Activated naive CD4-positive, alpha-beta T cell treated with anti-CD3 and anti-CD28 coated beads, Interleukin-2, amount 50 U/mL, for 72 hours (primary cell): ENCODE measurements at regions not wholly inside any gene's neighbourhood (a gene's known extent, or its start where the extent isn't known, plus 50 kb on each side); places are given as distances from the start of the nearest gene placed in this dataset.
A peak's percentile ranks its signal among the peaks of the same experiment; 100 is the strongest.
"Not testable (repeated sequence)": the region's sequence is repeated elsewhere in the genome, so short reads cannot be mapped to it uniquely, and the experiment has no call there.

Source experiments
- ATAC-seq, 2 donors: fragments of 150-1000 bp; cut with Tn5 transposase; 2 replicates each; pipeline ENCODE4 v1.10.0; 2021; ENCODE audit warnings: mild to moderate bottlenecking in 2 of 2, moderate library complexity in 2 of 2
- DNase-seq, 2 donors: peaks; one replicate each; pipeline ENCODE4 v3.0.0; 2021 to 2022; ENCODE audit warnings: low spot score in 2 of 2
- H3K27ac Mint-ChIP-seq, 2 donors: one replicate each; pipeline ENCODE4 v1.8.0; 2022; ENCODE audit warnings: mild to moderate bottlenecking in 2 of 2, mixed read lengths in 2 of 2
- H3K36me3 Mint-ChIP-seq, 2 donors: one replicate each; pipeline ENCODE4 v1.8.0; 2022; ENCODE audit warnings: mixed read lengths in 2 of 2
- H3K9me3 Mint-ChIP-seq, 2 donors: one replicate each; pipeline ENCODE4 v1.8.0; 2022; ENCODE audit warnings: mixed read lengths in 2 of 2

DNA sequence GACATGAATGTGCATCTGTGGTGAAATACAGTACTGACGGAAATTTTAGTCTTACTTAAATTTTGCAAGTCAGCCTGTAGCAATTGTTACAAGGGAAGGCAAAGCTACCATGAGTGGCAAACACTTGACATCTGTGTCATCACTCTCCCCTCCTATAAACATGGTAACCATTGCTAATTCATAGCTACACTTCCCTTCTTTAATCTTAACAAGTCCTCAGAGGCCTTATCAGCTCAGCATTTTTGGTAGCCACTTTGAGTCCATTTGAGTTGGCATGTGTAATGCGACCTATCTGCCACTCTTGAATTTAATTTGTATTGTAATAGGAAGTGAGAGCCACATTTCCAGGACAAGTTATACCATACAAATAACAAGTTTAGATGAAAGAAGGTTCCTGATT lies 218.1 kb downstream of the RMST start:
- no peak for ATAC-seq
- Mint-ChIP-seq H3K27ac (peak overlapping the region in 1 of 2 donors; percentile 24), H3K9me3 (peaks cover 5 to 9% of the 10 kb centered on the region in 2 donors), H3K36me3 (no peaks in the 10 kb centered on the region)
- no peak for DNase-seq

DNA sequence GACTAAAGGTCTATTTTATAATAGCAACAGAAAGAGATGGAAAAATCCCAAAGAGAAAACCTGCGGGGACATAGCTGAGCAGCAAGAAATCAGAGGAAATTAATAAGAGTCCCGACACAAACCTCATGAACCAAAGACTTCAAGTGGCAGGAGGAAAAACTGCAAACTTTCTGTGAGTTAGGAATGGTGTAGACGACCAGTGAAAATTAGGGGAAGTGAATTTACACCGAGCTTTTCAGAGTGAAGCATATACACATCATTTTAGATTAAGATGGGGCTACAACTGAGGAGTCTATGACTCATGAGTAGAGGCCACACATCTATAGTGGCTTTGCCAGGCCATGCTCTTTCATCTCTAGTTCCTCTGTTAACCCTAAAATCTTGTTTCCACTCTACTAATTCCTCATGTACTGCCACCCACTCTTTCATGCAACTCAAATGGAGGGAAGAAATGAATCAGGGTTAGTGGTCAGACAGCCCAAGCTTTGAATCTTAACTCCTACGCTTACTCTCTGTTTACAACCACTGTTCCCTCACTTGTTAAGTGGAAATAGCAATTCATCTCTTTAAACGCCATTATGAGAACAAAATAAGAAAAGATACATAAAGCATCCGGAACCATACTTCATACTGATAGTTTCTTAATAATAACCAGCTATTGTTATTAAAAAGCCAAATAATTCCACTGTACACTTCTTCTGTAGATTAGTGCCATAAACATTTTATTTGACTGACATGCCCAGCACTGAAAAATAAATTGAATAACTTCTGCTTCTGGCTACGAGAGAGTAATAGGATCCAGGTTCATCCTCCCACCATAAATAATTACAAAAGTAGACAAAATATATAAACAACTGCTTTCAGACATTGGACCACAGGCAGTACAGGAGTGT lies 219.3 kb downstream of the RMST start:
- H3K9me3 Mint-ChIP-seq, result peaks cover 5 to 9% of the 10 kb centered on the region in 2 donors
- no peaks in the 10 kb centered on the region for H3K36me3 Mint-ChIP-seq
- H3K27ac Mint-ChIP-seq, result no peak overlapping the region
- DNase-seq (no peak), ATAC-seq (peak in 1 of 2 donors; percentile 90)

- DNase-seq, result no peak
- Mint-ChIP-seq H3K27ac (no peak overlapping the region), H3K9me3 (peaks cover 5 to 14% of the 10 kb centered on the region in 2 donors), H3K36me3 (no peaks in the 10 kb centered on the region)
- no peak for ATAC-seq
These were observed 222.8 kb downstream of the RMST start for GRCh38 chr12:97685360-97685759.

DNA sequence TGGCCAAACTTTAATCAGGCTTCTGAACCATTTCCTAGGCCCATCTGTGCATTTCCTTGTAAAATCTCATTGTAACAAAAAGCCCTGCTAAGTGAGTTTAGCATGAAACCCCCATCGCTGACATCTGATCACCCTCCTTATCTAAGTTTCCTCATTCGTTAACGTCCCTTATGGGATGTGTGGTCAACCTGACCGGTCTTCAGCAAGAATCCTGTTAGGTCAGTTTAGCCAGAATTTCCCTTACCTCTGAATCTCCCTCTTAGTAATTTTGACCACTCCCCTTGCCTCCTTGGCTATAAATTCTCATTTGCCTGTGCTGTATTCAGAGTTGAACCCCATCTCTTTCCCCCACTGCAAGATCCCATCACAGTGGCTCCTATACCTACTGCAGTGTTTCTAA lies 239.3 kb downstream of the RMST start:
- Mint-ChIP-seq H3K9me3 (peaks cover 9% of the 10 kb centered on the region in 2 donors), H3K27ac (no peak overlapping the region), H3K36me3 (peaks cover 0 to 5% of the 10 kb centered on the region in 2 donors)
- no peak for DNase-seq
- no peak for ATAC-seq

DNA sequence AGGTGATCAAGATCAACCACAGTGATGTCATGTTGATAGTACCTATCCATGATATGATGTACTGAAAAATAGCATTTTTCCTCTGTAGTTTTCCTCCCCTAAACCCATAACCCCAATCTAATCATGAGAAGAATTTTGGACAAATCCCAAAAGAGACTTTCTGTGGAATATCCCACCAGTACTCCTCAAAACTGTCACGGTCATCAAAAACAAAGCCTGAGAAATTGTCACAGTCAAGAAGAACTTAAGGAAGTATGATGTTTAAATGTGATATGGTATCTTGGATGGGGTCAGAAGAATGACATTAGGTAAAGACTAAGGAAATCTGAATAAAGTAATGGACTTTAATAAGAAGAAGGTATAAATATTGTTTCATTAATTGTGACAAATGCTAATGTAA lies 248.8 kb downstream of the RMST start:
- no peak for DNase-seq
- Mint-ChIP-seq H3K27ac (peak overlapping the region in 1 of 2 donors; percentile 53), H3K36me3 (no peaks in the 10 kb centered on the region), H3K9me3 (peaks cover 0 to 8% of the 10 kb centered on the region in 2 donors)
- ATAC-seq, result no peak

GRCh38 chr12:97713270-97713669 lies 250.7 kb downstream of the RMST start:
- DNase-seq (no peak), ATAC-seq (no peak)
- no peaks in the 10 kb centered on the region for H3K36me3 Mint-ChIP-seq
- H3K27ac Mint-ChIP-seq, result no peak overlapping the region
- peaks cover 0 to 8% of the 10 kb centered on the region in 2 donors for H3K9me3 Mint-ChIP-seq

DNA sequence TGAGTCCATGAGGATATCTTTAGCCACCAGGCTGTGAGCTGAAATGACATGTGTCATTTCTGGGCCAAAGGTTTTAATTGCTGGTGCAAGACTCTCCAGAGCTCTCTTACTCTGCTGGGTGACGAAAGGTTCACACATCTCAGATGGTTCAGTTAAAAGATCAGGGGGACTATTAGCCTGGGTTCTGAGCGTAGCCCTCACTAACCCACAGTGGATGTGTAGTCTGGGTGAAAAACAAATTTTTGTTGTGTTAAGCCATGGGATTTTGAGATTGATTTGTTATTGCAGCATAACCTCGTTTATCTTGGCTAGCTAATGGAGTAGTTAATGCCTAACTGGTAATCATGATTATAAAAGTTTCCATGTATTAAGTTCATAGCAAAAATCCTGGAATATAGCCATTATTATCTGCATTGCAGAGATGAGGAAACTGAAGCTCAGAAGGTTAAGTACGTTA lies 251.5 kb downstream of the RMST start:
- DNase-seq (no peak), ATAC-seq (no peak)
- H3K27ac Mint-ChIP-seq, result no peak overlapping the region
- peaks cover 0 to 6% of the 10 kb centered on the region in 2 donors for H3K9me3 Mint-ChIP-seq
- no peaks in the 10 kb centered on the region for H3K36me3 Mint-ChIP-seq

DNA sequence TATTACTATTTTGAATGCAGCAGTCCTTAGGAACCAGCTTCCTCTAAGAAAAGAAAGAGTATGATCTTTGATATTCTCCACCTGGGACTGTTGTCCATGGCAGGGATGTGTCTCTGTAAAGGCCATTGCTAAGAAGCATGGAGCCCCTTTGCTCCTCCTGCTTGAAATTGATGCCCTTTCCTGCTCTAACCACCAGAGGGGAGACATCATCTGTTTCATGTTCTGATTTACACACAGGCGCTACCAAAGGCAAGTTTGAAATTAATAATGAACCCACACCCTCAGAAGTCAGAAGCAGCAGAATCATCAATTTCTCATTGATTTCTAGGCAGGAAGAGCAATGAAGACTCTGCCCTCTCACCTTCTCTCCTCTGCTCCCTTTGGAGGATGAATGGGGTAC lies 253.8 kb downstream of the RMST start:
- Mint-ChIP-seq H3K36me3 (peaks cover 0 to 7% of the 10 kb centered on the region in 2 donors), H3K9me3 (peaks cover 8 to 11% of the 10 kb centered on the region in 2 donors), H3K27ac (no peak overlapping the region)
- ATAC-seq, result no peak
- no peak for DNase-seq

- peaks cover 13 to 17% of the 10 kb centered on the region in 2 donors for H3K9me3 Mint-ChIP-seq
- ATAC-seq, DNase-seq, H3K27ac Mint-ChIP-seq: not testable (repeated sequence)
- peaks cover 0 to 13% of the 10 kb centered on the region in 2 donors for H3K36me3 Mint-ChIP-seq
These were observed 261.2 kb downstream of the RMST start for GRCh38 chr12:97723801-97724200.

DNA sequence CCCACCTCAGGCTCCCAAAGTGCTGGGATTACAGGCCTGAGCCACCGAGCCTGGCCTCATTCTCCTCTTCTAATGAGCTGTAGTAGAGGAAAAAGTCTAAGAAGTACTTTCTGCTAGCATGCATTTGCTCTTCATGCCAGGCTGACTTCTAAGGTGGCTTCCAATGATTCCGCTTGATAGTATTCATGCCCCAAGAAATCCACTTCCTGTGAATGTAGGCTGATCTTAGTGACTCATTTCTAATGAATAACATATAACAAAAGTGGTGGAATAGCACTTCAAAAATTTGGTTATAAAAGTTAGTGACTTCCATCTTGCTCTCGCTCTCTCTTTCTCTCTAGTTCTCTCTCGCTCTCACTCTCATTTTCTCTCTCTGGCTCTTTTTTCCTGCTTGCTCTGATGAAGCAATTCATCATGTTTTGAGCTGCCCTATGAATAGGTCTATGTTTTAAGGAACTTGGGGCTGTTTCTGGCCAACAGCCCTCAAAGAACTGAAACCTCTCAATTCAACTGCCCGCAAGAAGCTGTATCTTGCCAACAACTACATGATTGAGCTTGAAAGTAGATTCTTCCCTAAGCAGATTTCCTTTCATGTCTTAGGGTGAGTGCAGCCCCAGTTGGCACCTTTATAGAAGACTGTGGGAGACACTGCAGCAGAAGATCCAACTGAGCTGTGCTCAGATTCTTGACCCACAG lies 282.9 kb downstream of the RMST start:
- no peaks in the 10 kb centered on the region for H3K36me3 Mint-ChIP-seq
- DNase-seq (no peak), ATAC-seq (no peak)
- no peak overlapping the region for H3K27ac Mint-ChIP-seq
- H3K9me3 Mint-ChIP-seq, result peaks cover 9 to 11% of the 10 kb centered on the region in 2 donors

GRCh38 chr12:97748298-97748697 lies 285.7 kb downstream of the RMST start:
- peaks cover 9 to 16% of the 10 kb centered on the region in 2 donors for H3K9me3 Mint-ChIP-seq
- H3K36me3 Mint-ChIP-seq, result no peaks in the 10 kb centered on the region
- H3K27ac Mint-ChIP-seq, result no peak overlapping the region
- DNase-seq (no peak), ATAC-seq (no peak)

DNA sequence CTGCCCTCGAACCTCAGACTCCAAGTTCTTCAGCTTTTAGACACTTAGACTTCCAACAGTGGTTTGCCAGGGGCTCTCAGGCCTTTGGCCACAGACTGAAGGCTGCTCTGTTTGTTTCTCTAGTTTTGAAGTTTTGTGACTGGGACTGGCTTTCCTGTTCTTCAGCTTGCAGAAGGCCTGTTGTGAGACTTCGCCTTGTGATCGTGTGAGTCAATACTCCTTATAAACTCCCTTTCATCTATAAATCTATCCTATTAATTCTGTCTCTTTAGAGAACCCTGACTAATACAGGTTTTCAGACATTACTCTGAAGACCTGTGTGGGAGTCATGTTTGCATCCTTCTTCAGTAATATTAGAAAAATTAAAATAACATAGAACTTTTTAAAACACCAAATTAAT lies 289.1 kb downstream of the RMST start:
- Mint-ChIP-seq H3K36me3 (no peaks in the 10 kb centered on the region), H3K27ac (no peak overlapping the region)
- no peak for DNase-seq

GRCh38 chr12:97752129-97752528 lies 289.5 kb downstream of the RMST start:
- ATAC-seq (no peak), DNase-seq (no peak)
- H3K9me3 Mint-ChIP-seq, result peaks cover 9 to 15% of the 10 kb centered on the region in 2 donors
- no peak overlapping the region for H3K27ac Mint-ChIP-seq
- no peaks in the 10 kb centered on the region for H3K36me3 Mint-ChIP-seq

More for the DNA sequence above, 289.1 kb downstream of the RMST start:
- ATAC-seq, result no peak
- peaks cover 9 to 15% of the 10 kb centered on the region in 2 donors for H3K9me3 Mint-ChIP-seq

GRCh38 chr12:97753332-97753731 lies 290.7 kb downstream of the RMST start:
- no peak overlapping the region for H3K27ac Mint-ChIP-seq
- no peak for DNase-seq
- H3K36me3 Mint-ChIP-seq, result no peaks in the 10 kb centered on the region
- no peak for ATAC-seq
- H3K9me3 Mint-ChIP-seq, result peaks cover 3 to 8% of the 10 kb centered on the region in 2 donors

GRCh38 chr12:97754306-97754705 lies 291.7 kb downstream of the RMST start:
- Mint-ChIP-seq H3K36me3 (no peaks in the 10 kb centered on the region), H3K9me3 (peaks cover 7 to 12% of the 10 kb centered on the region in 2 donors), H3K27ac (no peak overlapping the region)
- ATAC-seq, result no peak
- DNase-seq, result no peak

- no peak overlapping the region for H3K27ac Mint-ChIP-seq
- no peaks in the 10 kb centered on the region for H3K36me3 Mint-ChIP-seq
- ATAC-seq (no peak), DNase-seq (no peak)
- peaks cover 9% of the 10 kb centered on the region in 2 donors for H3K9me3 Mint-ChIP-seq
These were observed 293.6 kb downstream of the RMST start for GRCh38 chr12:97756066-97756666.

GRCh38 chr12:97756741-97757140 lies 294.1 kb downstream of the RMST start:
- H3K27ac Mint-ChIP-seq, result no peak overlapping the region
- peaks cover 7 to 9% of the 10 kb centered on the region in 2 donors for H3K9me3 Mint-ChIP-seq
- H3K36me3 Mint-ChIP-seq, result no peaks in the 10 kb centered on the region
- DNase-seq, result no peak
- no peak for ATAC-seq
